ENCODE measurements at regions not wholly inside any gene's neighbourhood (a gene's known extent, or its start where the extent isn't known, plus 50 kb on each side); places are given as distances from the start of the nearest gene placed in this dataset.

- Histone ChIP-seq H3K27me3 (no peaks in the 10 kb centered on the region), H3K27ac (no peak overlapping the region), H3K36me3 (no peaks in the 10 kb centered on the region), H3K4me1 (no peaks in the 10 kb centered on the region), H3K4me3 (replicated peaks in 1 of 3) (no peak overlapping the region), H3K9me3 (no peaks in the 10 kb centered on the region)
- no peak for DNase-seq
- TF ChIP-seq POLR2A (IDR thresholded peaks at IDR 0.05) (no peak), CTCF (IDR thresholded peaks at IDR 0.05) (no peak)
- WGBS, 2 donors, result 74 to 82% methylated on average over 3 to 4 of the region's 5 CpGs
- intact Hi-C loops (cut with DNase I), result no loop called here
These were observed 134.3 kb upstream of the CRHR1 start for GRCh38 chr17:45649796-45650195.

GRCh38 chr17:45650561-45650960, 133.6 kb upstream of the CRHR1 start:
- Histone ChIP-seq H3K9me3 (no peaks in the 10 kb centered on the region), H3K4me3 (replicated peaks in 1 of 3) (no peak overlapping the region), H3K27me3 (no peaks in the 10 kb centered on the region), H3K36me3 (no peaks in the 10 kb centered on the region), H3K27ac (no peak overlapping the region), H3K4me1 (no peaks in the 10 kb centered on the region)
- intact Hi-C loops (cut with DNase I), result no loop called here
- no peak for DNase-seq
- TF ChIP-seq CTCF (IDR thresholded peaks at IDR 0.05) (no peak), POLR2A (IDR thresholded peaks at IDR 0.05) (no peak)
- 56 to 69% methylated on average over 8 to 10 of the region's 10 CpGs for WGBS, 2 donors

GRCh38 chr17:45651145-45651709, 132.9 kb upstream of the CRHR1 start:
- intact Hi-C loops (cut with DNase I), result no loop called here
- Histone ChIP-seq H3K27me3 (no peaks in the 10 kb centered on the region), H3K27ac (no peak overlapping the region), H3K4me1 (no peaks in the 10 kb centered on the region), H3K4me3 (replicated peaks in 1 of 3) (no peak overlapping the region), H3K9me3 (no peaks in the 10 kb centered on the region), H3K36me3 (no peaks in the 10 kb centered on the region)
- TF ChIP-seq POLR2A (IDR thresholded peaks at IDR 0.05) (no peak), CTCF (IDR thresholded peaks at IDR 0.05) (no peak)
- 64 to 66% methylated on average over 8 of the region's 8 CpGs for WGBS, 2 donors
- no peak for DNase-seq

DNA sequence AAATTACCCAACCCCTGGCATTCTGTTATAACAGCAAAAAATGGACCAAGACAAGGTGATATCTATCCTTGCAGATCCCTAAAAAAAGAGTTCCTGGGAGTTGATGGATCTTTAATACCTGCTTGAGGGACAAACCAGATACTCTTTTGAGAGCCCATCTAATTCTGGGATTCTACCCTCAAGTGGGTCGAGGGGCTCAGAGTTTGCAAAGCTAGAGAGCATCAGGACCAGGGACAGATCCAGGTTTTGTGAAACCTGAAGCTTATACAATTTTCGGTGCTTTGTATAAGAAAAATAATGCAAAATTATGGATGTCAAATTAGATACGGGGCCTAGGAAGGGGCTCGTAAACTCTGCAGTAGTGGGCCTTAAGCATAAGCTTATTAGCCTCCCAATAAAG, 130.5 kb upstream of the CRHR1 start:
- Histone ChIP-seq H3K27me3 (no peaks in the 10 kb centered on the region), H3K9me3 (no peaks in the 10 kb centered on the region), H3K4me3 (replicated peaks in 1 of 3) (no peak overlapping the region), H3K27ac (no peak overlapping the region), H3K4me1 (no peaks in the 10 kb centered on the region), H3K36me3 (no peaks in the 10 kb centered on the region)
- intact Hi-C loops (cut with DNase I), result no loop called here
- DNase-seq, result no peak
- TF ChIP-seq CTCF (IDR thresholded peaks at IDR 0.05), result no peak
- TF ChIP-seq POLR2A (IDR thresholded peaks at IDR 0.05), result no peak
- WGBS, 2 donors, result 61 to 62% methylated on average over 4 of the region's 4 CpGs

- H3K27me3 ChIP-seq, result no peaks in the 10 kb centered on the region
- no peaks in the 10 kb centered on the region for H3K4me1 ChIP-seq
- H3K27ac ChIP-seq, result no peak overlapping the region
- H3K36me3 ChIP-seq, result no peaks in the 10 kb centered on the region
- WGBS, 2 donors, result 90 to 94% methylated on average over 11 of the region's 11 CpGs
- TF ChIP-seq POLR2A (IDR thresholded peaks at IDR 0.05), result no peak
- TF ChIP-seq CTCF (IDR thresholded peaks at IDR 0.05), result no peak
- H3K4me3 ChIP-seq (replicated peaks in 1 of 3), result no peak overlapping the region
- intact Hi-C loops (cut with DNase I), result no loop called here
- no peak for DNase-seq
- no peaks in the 10 kb centered on the region for H3K9me3 ChIP-seq
These were observed 127.5 kb upstream of the CRHR1 start for GRCh38 chr17:45656527-45657181.

Data from thyroid gland (tissue), 4 donors.